Neural cell (in vitro differentiated cells): ENCODE measurements at regions not wholly inside any gene's neighbourhood (a gene's known extent, or its start where the extent isn't known, plus 50 kb on each side); places are given as distances from the start of the nearest gene placed in this dataset.

ENCODE experiments used
- EZH2 ChIP-seq: fragments of 200-600, 300-800 bp; shearing (Covaris generic), sonication (generic); IDR thresholded peaks from 2 replicates; pipeline ENCODE4 v1.6.1; 2014; ENCODE audit warnings: antibody characterized with exemption, low read length, borderline replicate concordance, mild to moderate bottlenecking; ENCODE audit not compliant: insufficient read depth, poor library complexity, severe bottlenecking
- TAF1 ChIP-seq: IDR thresholded peaks from 2 replicates; pipeline ENCODE4 v1.6.1; 2012; ENCODE audit warnings: low read depth

- TF ChIP-seq TAF1 (no peak), EZH2 (no peak)
Measured at GRCh38 chr1:105270966-105271365, 1521.3 kb downstream of the AMY1C start.
